IMR-90 (cell line): ENCODE measurements at regions not wholly inside any gene's neighbourhood (a gene's known extent, or its start where the extent isn't known, plus 50 kb on each side); places are given as distances from the start of the nearest gene placed in this dataset.

Source experiments
- ATAC-seq: fragments of 200-7000 bp; cut with Tn5 transposase; 2 replicates; pipeline ENCODE4 v1.9.1; 2020; ENCODE audit warnings: low read depth, mild to moderate bottlenecking, moderate library complexity
- BruUV-seq: library from RNA; stranded (reverse); fragments of 400-500 nt; replicated peaks from 2 replicates; lab custom pipeline; 2021; lab: Mats Ljungman, UMichigan
- CTCF ChIA-PET: fragments of 300-600 bp; formaldehyde crosslinking; extraction: SDS; loops from one replicate; lab custom pipeline; 2021; ENCODE audit warnings: antibody characterized with exemption; lab: Yijun Ruan, JAX
- POLR2A ChIA-PET: fragments of 300-600 bp; sonication (Branson Sonifier 250); formaldehyde crosslinking; loops from one replicate; lab custom pipeline; 2022; ENCODE audit warnings: antibody characterized with exemption; ENCODE audit not compliant: unreplicated experiment; lab: Charles Lee
- DNase-seq: peaks from one replicate; pipeline ENCODE4 v3.0.0; 2013
- H2AFZ ChIP-seq: replicated peaks from 2 replicates; pipeline ENCODE3; 2013; ENCODE audit warnings: low read length, mild to moderate bottlenecking; ENCODE audit not compliant: poor library complexity
- H2AK5ac ChIP-seq: 2 replicates; pipeline ENCODE4 v1.6.1; 2013; ENCODE audit warnings: low read depth, low read length, inconsistent platforms
- H2AK9ac ChIP-seq: replicated peaks from 2 replicates; pipeline ENCODE3; 2013; ENCODE audit warnings: mild to moderate bottlenecking, low read depth, low read length, moderate library complexity; ENCODE audit not compliant: poor library complexity
- H2BK120ac ChIP-seq: 2 replicates; pipeline ENCODE4 v1.6.1; 2013; ENCODE audit warnings: low read depth, low read length, inconsistent platforms
- H2BK15ac ChIP-seq: 3 replicates; pipeline ENCODE4 v1.6.1; 2013; ENCODE audit warnings: low read depth, low read length, inconsistent platforms
- H2BK20ac ChIP-seq: 2 replicates; pipeline ENCODE4 v1.6.1; 2013; ENCODE audit warnings: low read depth, mild to moderate bottlenecking, inconsistent platforms, low read length, moderate library complexity
- H2BK5ac ChIP-seq: 2 replicates; pipeline ENCODE4 v1.6.1; 2013; ENCODE audit warnings: mild to moderate bottlenecking, low read depth, low read length, inconsistent platforms; ENCODE audit not compliant: poor library complexity, severe bottlenecking
- H3K14ac ChIP-seq: replicated peaks from 2 replicates; pipeline ENCODE4 v1.6.1; 2013; ENCODE audit warnings: low read depth, low read length, inconsistent platforms
- H3K18ac ChIP-seq: 2 replicates; pipeline ENCODE4 v1.6.1; 2013; ENCODE audit warnings: low read depth, low read length, control low read depth
- H3K23ac ChIP-seq: 2 replicates; pipeline ENCODE4 v1.6.1; 2013; ENCODE audit warnings: low read depth, low read length, inconsistent platforms
- H3K27ac ChIP-seq: 2 replicates; pipeline ENCODE4 v1.5.1; 2013; ENCODE audit warnings: mild to moderate bottlenecking, control low read depth, low read length; ENCODE audit not compliant: insufficient read depth
- H3K27me3 ChIP-seq: 2 replicates; pipeline ENCODE4 v1.6.1; 2013; ENCODE audit warnings: low read length; ENCODE audit not compliant: control insufficient read depth, insufficient read depth
- H3K36me3 ChIP-seq: 2 replicates; pipeline ENCODE4 v1.6.1; 2013; ENCODE audit warnings: low read length, mixed read lengths; ENCODE audit not compliant: control insufficient read depth, insufficient read depth
- H3K4ac ChIP-seq: 2 replicates; pipeline ENCODE4 v1.6.1; 2013; ENCODE audit warnings: low read depth, low read length, inconsistent platforms
- H3K4me1 ChIP-seq: 2 replicates; pipeline ENCODE4 v1.6.1; 2013; ENCODE audit warnings: low read length, mixed read lengths; ENCODE audit not compliant: control insufficient read depth, insufficient read depth
- H3K4me2 ChIP-seq: 2 replicates; pipeline ENCODE4 v1.6.1; 2013; ENCODE audit warnings: low read depth, mild to moderate bottlenecking, control low read depth, low read length, moderate library complexity
- H3K4me3 ChIP-seq: 2 replicates; pipeline ENCODE4 v1.5.1; 2013; ENCODE audit warnings: low read depth, mild to moderate bottlenecking, control low read depth, low read length, moderate library complexity; ENCODE audit not compliant: insufficient read depth
- H3K56ac ChIP-seq: 2 replicates; pipeline ENCODE4 v1.6.1; 2013; ENCODE audit warnings: low read length, inconsistent platforms; ENCODE audit not compliant: insufficient read depth; ENCODE audit errors: extremely low read depth
- H3K79me1 ChIP-seq, 2 experiments: 2 replicates each; pipeline ENCODE4 v1.6.1; 2013; ENCODE audit warnings: low read length in 2 of 2, inconsistent platforms in 1 of 2, low read depth in 1 of 2
- H3K9ac ChIP-seq: 2 replicates; pipeline ENCODE4 v1.6.1; 2013; ENCODE audit warnings: low read depth, low read length, control low read depth
- H3K9me1 ChIP-seq: 2 replicates; pipeline ENCODE4 v1.6.1; 2013; ENCODE audit warnings: low read length, inconsistent platforms; ENCODE audit not compliant: insufficient read depth
- H3K9me3 ChIP-seq: 2 replicates; pipeline ENCODE4 v1.6.1; 2013; ENCODE audit warnings: low read length; ENCODE audit not compliant: control insufficient read depth, insufficient read depth
- H4K20me1 ChIP-seq: 2 replicates; pipeline ENCODE4 v1.6.1; 2013; ENCODE audit warnings: low read length, inconsistent platforms; ENCODE audit not compliant: insufficient read depth
- H4K5ac ChIP-seq: 2 replicates; pipeline ENCODE4 v1.6.1; 2013; ENCODE audit warnings: mild to moderate bottlenecking, low read depth, low read length, control low read depth
- H4K8ac ChIP-seq, 2 experiments: 2 replicates each; pipeline ENCODE4 v1.6.1; 2013; ENCODE audit warnings: low read depth in 2 of 2, low read length in 2 of 2, control low read depth in 1 of 2, inconsistent platforms in 1 of 2
- H4K91ac ChIP-seq: 2 replicates; pipeline ENCODE4 v1.6.1; 2013; ENCODE audit warnings: low read depth, low read length, inconsistent platforms; ENCODE audit not compliant: insufficient read depth
- BHLHE40 ChIP-seq: fragments of 150-350 bp; IDR thresholded peaks from 2 replicates; pipeline ENCODE4 v1.6.1; 2016; ENCODE audit warnings: mild to moderate bottlenecking, low read depth, low read length
- CEBPB ChIP-seq: IDR thresholded peaks from 2 replicates; pipeline ENCODE4 v1.6.1; 2012; ENCODE audit warnings: low read depth, low read length, improper control_type of control experiment
- CHD1 ChIP-seq: IDR thresholded peaks from 2 replicates; pipeline ENCODE4 v1.6.1; 2012; ENCODE audit warnings: low read depth, low read length, improper control_type of control experiment
- FOS ChIP-seq: fragments of 150-350 bp; IDR thresholded peaks from 2 replicates; pipeline ENCODE4 v1.6.1; 2016; ENCODE audit warnings: low read depth, low read length
- MAFK ChIP-seq: IDR thresholded peaks from 2 replicates; pipeline ENCODE4 v1.6.1; 2012; ENCODE audit warnings: low read depth, low read length, improper control_type of control experiment
- MAZ ChIP-seq: IDR thresholded peaks from 2 replicates; pipeline ENCODE4 v1.6.1; 2012; ENCODE audit warnings: low read depth, mild to moderate bottlenecking, low read length, improper control_type of control experiment, moderate library complexity, borderline replicate concordance
- MXI1 ChIP-seq: IDR thresholded peaks from 2 replicates; pipeline ENCODE4 v1.6.1; 2012; ENCODE audit warnings: low read depth, mild to moderate bottlenecking, low read length, moderate library complexity, borderline replicate concordance
- NFE2L2 ChIP-seq: fragments of 150-350 bp; IDR thresholded peaks from 2 replicates; pipeline ENCODE4 v1.6.1; 2016; ENCODE audit warnings: low read depth, mild to moderate bottlenecking, low read length
- POLR2A ChIP-seq: IDR thresholded peaks from 2 replicates; pipeline ENCODE4 v1.6.1; 2012; ENCODE audit warnings: mild to moderate bottlenecking, low read depth, low read length
- RAD21 ChIP-seq: IDR thresholded peaks from 2 replicates; pipeline ENCODE4 v1.6.1; 2012; ENCODE audit warnings: low read length, improper control_type of control experiment
- RCOR1 ChIP-seq: IDR thresholded peaks from 2 replicates; pipeline ENCODE4 v1.6.1; 2012; ENCODE audit warnings: mild to moderate bottlenecking, low read length, improper control_type of control experiment; ENCODE audit not compliant: insufficient replicate concordance
- RFX5 ChIP-seq: IDR thresholded peaks from 2 replicates; pipeline ENCODE4 v1.8.0; 2012; ENCODE audit warnings: low read depth, mild to moderate bottlenecking, low read length, moderate library complexity
- SMC3 ChIP-seq: fragments of 150-350 bp; IDR thresholded peaks from 2 replicates; pipeline ENCODE4 v1.6.1; 2016; ENCODE audit warnings: low read depth, mild to moderate bottlenecking, antibody characterized with exemption, low read length, moderate library complexity
- WGBS, 2 experiments: methylation state at CpG; one replicate each; pipeline versions ENCODE4 v1.1.5 to v1.1.7; 2013; ENCODE audit warnings: missing lambda C conversion rate in 2 of 2; ENCODE audit not compliant: insufficient read length in 1 of 2; ENCODE audit errors: extremely low coverage in 2 of 2; 5-methylcytosine and 5-hydroxymethylcytosine counted together
- dilution Hi-C: fragments of 300-500 bp; cut with HindIII; formaldehyde crosslinking; loops from one replicate; pipeline ENCODE4 v1.14.3; 2018; ENCODE audit warnings: low sequenced_read_pairs; ENCODE audit not compliant: unreplicated experiment
- in situ Hi-C: fragments of 300-500 bp; cut with MboI; formaldehyde crosslinking; loops from 3 replicates; pipeline ENCODE4 v1.14.3; 2019; ENCODE audit warnings: low sequenced_read_pairs, inconsistent platforms, mixed read lengths
- intact Hi-C: fragments of 100-400 bp; cut with micrococcal nuclease; formaldehyde crosslinking; loops from 2 replicates; pipeline ENCODE4 v1.10.0; 2022
- TF ChIP-seq, protein P1 (sequence below): fragments of 150-350 bp; IDR thresholded peaks from 2 replicates; pipeline ENCODE4 v1.6.1; 2016; ENCODE audit warnings: low read depth, mild to moderate bottlenecking, low read length, moderate library complexity, borderline replicate concordance
- TF ChIP-seq, protein P2 (sequence below): fragments of 150-350 bp; IDR thresholded peaks from 2 replicates; pipeline ENCODE4 v1.6.1; 2017; ENCODE audit warnings: mild to moderate bottlenecking, antibody characterized with exemption, low read length, low read depth
- TF ChIP-seq, protein P3 (sequence below): conservative IDR thresholded peaks from 2 replicates; pipeline ENCODE4 v1.5.1; 2012; ENCODE audit warnings: mild to moderate bottlenecking, low read depth, low read length, improper control_type of control experiment

DNA sequence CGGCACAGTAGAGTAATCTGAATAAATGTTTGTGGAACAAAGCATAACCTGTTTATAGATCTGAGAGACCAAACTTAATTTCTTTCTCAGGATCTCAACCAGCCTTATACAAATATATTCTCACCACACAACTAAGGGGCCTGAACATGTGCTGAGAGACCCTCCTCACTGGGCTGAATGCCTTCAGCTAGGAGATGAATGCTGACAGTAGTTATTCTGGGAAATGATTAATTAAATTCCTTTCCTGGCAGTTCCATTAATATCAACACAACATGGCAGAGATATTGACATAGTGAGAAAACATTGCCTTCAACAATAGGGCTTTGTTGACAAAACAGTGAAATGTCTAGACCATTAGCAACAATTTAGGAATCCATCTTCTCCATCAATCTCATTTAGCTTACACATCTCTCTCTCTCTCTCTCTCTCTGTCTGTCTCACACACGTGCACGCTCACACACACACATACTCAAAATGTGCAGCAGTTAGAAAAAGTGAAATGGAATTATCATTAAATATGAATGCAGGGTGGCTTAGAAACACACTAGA, 780.8 kb upstream of the CDH8 start:
- Histone ChIP-seq H3K4me3 (no peak overlapping the region), H3K4me2 (no peak overlapping the region), H4K5ac (no peak overlapping the region), H4K20me1 (no peaks in the 10 kb centered on the region), H3K14ac (no peak overlapping the region), H2AK9ac (no peak overlapping the region), H3K79me1 (no peaks in the 10 kb centered on the region), H2BK120ac (no peak overlapping the region), H3K27me3 (no peaks in the 10 kb centered on the region), H3K9ac (no peak overlapping the region), H2BK15ac (no peak overlapping the region), H3K18ac (no peak overlapping the region), H2AFZ (no peak overlapping the region), H3K23ac (no peak overlapping the region), H2BK20ac (no peak overlapping the region), H3K36me3 (no peaks in the 10 kb centered on the region), H4K91ac (no peak overlapping the region), H2BK5ac (no peak overlapping the region), H2AK5ac (no peak overlapping the region), H3K9me3 (no peaks in the 10 kb centered on the region; the same call in 1 of the 2 replicates), H3K27ac (no peak overlapping the region), H3K56ac (no peak overlapping the region), H3K9me1 (no peaks in the 10 kb centered on the region), H3K4ac (no peak overlapping the region), H4K8ac (no peak overlapping the region), H3K4me1 (no peaks in the 10 kb centered on the region)
- no TSS peak for BruUV-seq
- intact Hi-C loops: no loop called here
- in situ Hi-C loops: no loop called here
- TF ChIP-seq, protein P1, sequence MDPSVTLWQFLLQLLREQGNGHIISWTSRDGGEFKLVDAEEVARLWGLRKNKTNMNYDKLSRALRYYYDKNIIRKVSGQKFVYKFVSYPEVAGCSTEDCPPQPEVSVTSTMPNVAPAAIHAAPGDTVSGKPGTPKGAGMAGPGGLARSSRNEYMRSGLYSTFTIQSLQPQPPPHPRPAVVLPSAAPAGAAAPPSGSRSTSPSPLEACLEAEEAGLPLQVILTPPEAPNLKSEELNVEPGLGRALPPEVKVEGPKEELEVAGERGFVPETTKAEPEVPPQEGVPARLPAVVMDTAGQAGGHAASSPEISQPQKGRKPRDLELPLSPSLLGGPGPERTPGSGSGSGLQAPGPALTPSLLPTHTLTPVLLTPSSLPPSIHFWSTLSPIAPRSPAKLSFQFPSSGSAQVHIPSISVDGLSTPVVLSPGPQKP: no peak
- TF ChIP-seq, protein P2, sequence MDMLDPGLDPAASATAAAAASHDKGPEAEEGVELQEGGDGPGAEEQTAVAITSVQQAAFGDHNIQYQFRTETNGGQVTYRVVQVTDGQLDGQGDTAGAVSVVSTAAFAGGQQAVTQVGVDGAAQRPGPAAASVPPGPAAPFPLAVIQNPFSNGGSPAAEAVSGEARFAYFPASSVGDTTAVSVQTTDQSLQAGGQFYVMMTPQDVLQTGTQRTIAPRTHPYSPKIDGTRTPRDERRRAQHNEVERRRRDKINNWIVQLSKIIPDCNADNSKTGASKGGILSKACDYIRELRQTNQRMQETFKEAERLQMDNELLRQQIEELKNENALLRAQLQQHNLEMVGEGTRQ: no peak
- TF ChIP-seq RCOR1 (no peak), BHLHE40 (no peak), POLR2A (no peak), CEBPB (no peak), MXI1 (no peak), MAFK (no peak), RFX5 (no peak), MAZ (no peak), FOS (no peak), RAD21 (no peak), SMC3 (no peak), CHD1 (no peak), NFE2L2 (no peak)
- TF ChIP-seq, protein P3, sequence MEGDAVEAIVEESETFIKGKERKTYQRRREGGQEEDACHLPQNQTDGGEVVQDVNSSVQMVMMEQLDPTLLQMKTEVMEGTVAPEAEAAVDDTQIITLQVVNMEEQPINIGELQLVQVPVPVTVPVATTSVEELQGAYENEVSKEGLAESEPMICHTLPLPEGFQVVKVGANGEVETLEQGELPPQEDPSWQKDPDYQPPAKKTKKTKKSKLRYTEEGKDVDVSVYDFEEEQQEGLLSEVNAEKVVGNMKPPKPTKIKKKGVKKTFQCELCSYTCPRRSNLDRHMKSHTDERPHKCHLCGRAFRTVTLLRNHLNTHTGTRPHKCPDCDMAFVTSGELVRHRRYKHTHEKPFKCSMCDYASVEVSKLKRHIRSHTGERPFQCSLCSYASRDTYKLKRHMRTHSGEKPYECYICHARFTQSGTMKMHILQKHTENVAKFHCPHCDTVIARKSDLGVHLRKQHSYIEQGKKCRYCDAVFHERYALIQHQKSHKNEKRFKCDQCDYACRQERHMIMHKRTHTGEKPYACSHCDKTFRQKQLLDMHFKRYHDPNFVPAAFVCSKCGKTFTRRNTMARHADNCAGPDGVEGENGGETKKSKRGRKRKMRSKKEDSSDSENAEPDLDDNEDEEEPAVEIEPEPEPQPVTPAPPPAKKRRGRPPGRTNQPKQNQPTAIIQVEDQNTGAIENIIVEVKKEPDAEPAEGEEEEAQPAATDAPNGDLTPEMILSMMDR: no peak
- no peak for ATAC-seq
- dilution Hi-C loops: no loop called here
- POLR2A ChIA-PET: no interaction called here
- DNase-seq: no peak
- CTCF ChIA-PET: no interaction called here
- no CpG with 5 or more reads among the region's 3 CpGs for WGBS, 2 experiments
